NCI-H69 (cell line): ENCODE measurements at regions not wholly inside any gene's neighbourhood (a gene's known extent, or its start where the extent isn't known, plus 50 kb on each side); places are given as distances from the start of the nearest gene placed in this dataset.
"Not testable (repeated sequence)": the region's sequence is repeated elsewhere in the genome, so short reads cannot be mapped to it uniquely, and the experiment has no call there.

Source experiments
- DNase-seq: peaks from one replicate; lab custom pipeline; 2025; lab: John Stamatoyannopoulos, UW

- DNase-seq: no peak
Observed at GRCh38 chr2:66031236-66031635, 403.7 kb upstream of the MEIS1 start.

- DNase-seq: peak; percentile 29
Observed at GRCh38 chr2:66030553-66030952, 404.4 kb upstream of the MEIS1 start.

GRCh38 chr2:66024391-66024790 is 410.5 kb upstream of the MEIS1 start:
- peak; percentile 82 for DNase-seq

- DNase-seq: peak; percentile 69
Observed at GRCh38 chr2:66021296-66021695, 413.6 kb upstream of the MEIS1 start.

GRCh38 chr2:66017763-66018162 is 417.2 kb upstream of the MEIS1 start:
- no peak for DNase-seq

GRCh38 chr2:66014450-66014849 is 420.5 kb upstream of the MEIS1 start:
- DNase-seq: no peak

GRCh38 chr2:66013456-66013855 is 421.5 kb upstream of the MEIS1 start:
- peak; percentile 19 for DNase-seq

- DNase-seq: no peak
Observed at GRCh38 chr2:66003931-66004330, 431.0 kb upstream of the MEIS1 start.

- no peak for DNase-seq
Observed at GRCh38 chr2:66001538-66001937, 433.4 kb upstream of the MEIS1 start.

GRCh38 chr2:66000901-66001300 is 434.0 kb upstream of the MEIS1 start:
- no peak for DNase-seq

- peak; percentile 50 for DNase-seq
Observed at GRCh38 chr2:65999796-66000195, 435.1 kb upstream of the MEIS1 start.

GRCh38 chr2:65999103-65999502 is 435.8 kb upstream of the MEIS1 start:
- peak; percentile 18 for DNase-seq

GRCh38 chr2:65997961-65998360 is 437.0 kb upstream of the MEIS1 start:
- no peak for DNase-seq

- DNase-seq: no peak
Observed at GRCh38 chr2:65992198-65992554, 442.7 kb upstream of the MEIS1 start.

- peak; percentile 91 for DNase-seq
Observed at GRCh38 chr2:65991381-65992197, 443.3 kb upstream of the MEIS1 start.

- DNase-seq: no peak
Observed at GRCh38 chr2:65985986-65986385, 448.9 kb upstream of the MEIS1 start.

- DNase-seq: no peak
Observed at GRCh38 chr2:65980531-65980930, 454.4 kb upstream of the MEIS1 start.

- DNase-seq: peak; percentile 13
Observed at GRCh38 chr2:65979446-65979845, 455.5 kb upstream of the MEIS1 start.

GRCh38 chr2:65974067-65974723 is 460.7 kb upstream of the MEIS1 start:
- DNase-seq: no peak

GRCh38 chr2:65969161-65969560 is 465.8 kb upstream of the MEIS1 start:
- no peak for DNase-seq

GRCh38 chr2:65963303-65963702 is 471.6 kb upstream of the MEIS1 start:
- DNase-seq: not testable (repeated sequence)

GRCh38 chr2:65960953-65961352 is 474.0 kb upstream of the MEIS1 start:
- DNase-seq: no peak

GRCh38 chr2:65957886-65958285 is 477.0 kb upstream of the MEIS1 start:
- peak; percentile 28 for DNase-seq

- DNase-seq: peak; percentile 11
Observed at GRCh38 chr2:65957454-65957853, 477.5 kb upstream of the MEIS1 start.
